ENCODE measurements at regions not wholly inside any gene's neighbourhood (a gene's known extent, or its start where the extent isn't known, plus 50 kb on each side); places are given as distances from the start of the nearest gene placed in this dataset.

GRCh38 chr9:81108821-81109220 lies 580.5 kb downstream of the TLE1 start:
- WGBS, 2 donors (ENCODE audit: low coverage in 1 of 2), result 93 to 100% methylated on average over 1 of the region's 1 CpG
- H3K9me3 ChIP-seq, result no peaks in the 10 kb centered on the region
- no peak overlapping the region for H3K27ac ChIP-seq
- no peak overlapping the region for H3K4me3 ChIP-seq
- H3K36me3 ChIP-seq, result no peaks in the 10 kb centered on the region
- no peaks in the 10 kb centered on the region for H3K4me1 ChIP-seq
- H3K27me3 ChIP-seq, result no peaks in the 10 kb centered on the region
- no peak for ATAC-seq
- no peak for TF ChIP-seq POLR2AphosphoS5 (IDR thresholded peaks at IDR 0.05)
- no peak for TF ChIP-seq CTCF (IDR thresholded peaks at IDR 0.05)
- TF ChIP-seq POLR2A (IDR thresholded peaks at IDR 0.05), result no peak
- no peak for TF ChIP-seq EP300 (IDR thresholded peaks at IDR 0.05)

- 77 to 82% methylated on average over 1 of the region's 1 CpG for WGBS, 2 donors (ENCODE audit: low coverage in 1 of 2)
- Histone ChIP-seq H3K9me3 (no peaks in the 10 kb centered on the region), H3K27ac (no peak overlapping the region), H3K4me1 (no peaks in the 10 kb centered on the region), H3K27me3 (no peaks in the 10 kb centered on the region), H3K36me3 (no peaks in the 10 kb centered on the region), H3K4me3 (no peak overlapping the region)
- ATAC-seq, result no peak
- TF ChIP-seq EP300 (IDR thresholded peaks at IDR 0.05) (no peak), POLR2AphosphoS5 (IDR thresholded peaks at IDR 0.05) (no peak), POLR2A (IDR thresholded peaks at IDR 0.05) (no peak), CTCF (IDR thresholded peaks at IDR 0.05) (no peak)
These were observed 581.0 kb downstream of the TLE1 start for GRCh38 chr9:81108391-81108790.

GRCh38 chr9:81103597-81104471 lies 585.5 kb downstream of the TLE1 start:
- WGBS, 2 donors (ENCODE audit: low coverage in 1 of 2), result 64 to 70% methylated on average over 7 to 10 of the region's 10 CpGs

GRCh38 chr9:81097131-81097847 lies 592.1 kb downstream of the TLE1 start:
- TF ChIP-seq POLR2A (IDR thresholded peaks at IDR 0.05) (no peak), EP300 (IDR thresholded peaks at IDR 0.05) (no peak), CTCF (IDR thresholded peaks at IDR 0.05) (no peak), POLR2AphosphoS5 (IDR thresholded peaks at IDR 0.05) (no peak)
- H3K27ac ChIP-seq, result no peak overlapping the region
- no peaks in the 10 kb centered on the region for H3K36me3 ChIP-seq
- H3K9me3 ChIP-seq, result no peaks in the 10 kb centered on the region
- 50 to 59% methylated on average over 3 to 10 of the region's 11 CpGs for WGBS, 2 donors (ENCODE audit: low coverage in 1 of 2)
- H3K4me3 ChIP-seq, result no peak overlapping the region
- no peaks in the 10 kb centered on the region for H3K27me3 ChIP-seq
- no peaks in the 10 kb centered on the region for H3K4me1 ChIP-seq
- ATAC-seq, result no peak

More at GRCh38 chr9:81103597-81104471, 585.5 kb downstream of the TLE1 start:
- no peak overlapping the region for H3K27ac ChIP-seq
- TF ChIP-seq POLR2AphosphoS5 (IDR thresholded peaks at IDR 0.05) (no peak), CTCF (IDR thresholded peaks at IDR 0.05) (peak; percentile 15 to 29 (median 25))
- ATAC-seq, result no peak
- H3K36me3 ChIP-seq, result no peaks in the 10 kb centered on the region
- no peaks in the 10 kb centered on the region for H3K4me1 ChIP-seq
- no peak overlapping the region for H3K4me3 ChIP-seq
- H3K27me3 ChIP-seq, result no peaks in the 10 kb centered on the region
- H3K9me3 ChIP-seq, result no peaks in the 10 kb centered on the region
